ENCODE measurements at regions not wholly inside any gene's neighbourhood (a gene's known extent, or its start where the extent isn't known, plus 50 kb on each side); places are given as distances from the start of the nearest gene placed in this dataset.

- TF ChIP-seq BRF2 (CRISPR knock-in tag; IDR thresholded peaks at IDR 0.05), result no peak
- no peak for TF ChIP-seq KLF15 (CRISPR knock-in tag; IDR thresholded peaks at IDR 0.05; ENCODE audit: borderline replicate concordance)
- no peak for TF ChIP-seq DMAP1 (CRISPR knock-in tag; IDR thresholded peaks at IDR 0.05)
Observed at GRCh38 chr20:19864130-19864529, 106.1 kb downstream of the RIN2 start (continued).

- Histone ChIP-seq H2AFZ (ENCODE audit: low read length) (no peak overlapping the region), H3K27ac (ENCODE audit: extremely low read length, insufficient read depth, low read length) (no peak overlapping the region), H3K4me3 (replicated peaks in 1 of 3; ENCODE audit: insufficient read depth in 1 of 3, low read depth in 2 of 3, low read length in 3 of 3) (no peak overlapping the region), H3K9me3 (ENCODE audit: low read length) (no peaks in the 10 kb centered on the region), H3K27me3 (ENCODE audit: control insufficient read depth in 1 of 2, insufficient read depth in 2 of 2, low read length in 2 of 2) (no peaks in the 10 kb centered on the region), H3K4me1 (ENCODE audit: insufficient read depth, low read length) (peaks cover 1% of the 10 kb centered on the region; the same call in 1 of the 2 replicates), H3K9ac (ENCODE audit: insufficient read depth, low read depth, low read length) (no peak overlapping the region), H4K20me1 (ENCODE audit: insufficient read depth, low read length) (no peaks in the 10 kb centered on the region), H3K36me3 (replicated peaks in 1 of 2; ENCODE audit: control insufficient read depth in 1 of 2, insufficient read depth in 2 of 2, low read length in 2 of 2) (no peaks in the 10 kb centered on the region), H3K79me2 (ENCODE audit: insufficient read depth, low read length) (no peaks in the 10 kb centered on the region), H3K4me2 (ENCODE audit: low read depth, low read length) (no peak overlapping the region)
- TF ChIP-seq ZMYM4 (CRISPR knock-in tag; IDR thresholded peaks at IDR 0.05) (no peak), SMAD3 (CRISPR knock-in tag; IDR thresholded peaks at IDR 0.05) (no peak), NFIC (IDR thresholded peaks at IDR 0.05; ENCODE audit: low read length) (no peak), MYPOP (CRISPR knock-in tag; IDR thresholded peaks at IDR 0.05) (no peak), CBX2 (IDR thresholded peaks at IDR 0.05; ENCODE audit: low read depth, low read length) (no peak), CBX2 (CRISPR knock-in tag; IDR thresholded peaks at IDR 0.05; ENCODE audit: low read depth) (no peak), ZNF879 (CRISPR knock-in tag; IDR thresholded peaks at IDR 0.05) (no peak), ZNF720 (CRISPR knock-in tag; IDR thresholded peaks at IDR 0.05) (no peak), ZNF12 (CRISPR knock-in tag; IDR thresholded peaks at IDR 0.05) (no peak), ZNF296 (CRISPR knock-in tag; conservative IDR thresholded peaks at IDR 0.05) (no peak), THYN1 (CRISPR knock-in tag; IDR thresholded peaks at IDR 0.05; ENCODE audit: borderline replicate concordance, low read depth) (no peak), ZNF878 (CRISPR knock-in tag; IDR thresholded peaks at IDR 0.05) (no peak)
- intact Hi-C loops (cut with micrococcal nuclease; ENCODE audit: unreplicated experiment), result no loop called here
- CTCF ChIA-PET (ENCODE audit: low intra/inter-chr PET ratio, low total read pairs), result no interaction called here
- in situ Hi-C loops (cut with HindIII; ENCODE audit: extremely low pct_ligation_motif_present, low pct_unique_long_range_greater_than_20kb), result no loop called here
- FAIRE-seq (no peak), DNase-seq (ENCODE audit: low spot score) (no peak), ATAC-seq (no peak)
- POLR2A ChIA-PET, result no interaction called here
- no TSS peak for BruUV-seq (replicated peaks)
Observed at GRCh38 chr20:19866070-19866469, 108.0 kb downstream of the RIN2 start.

Data from HepG2 (cell line).